ENCODE measurements at regions not wholly inside any gene's neighbourhood (a gene's known extent, or its start where the extent isn't known, plus 50 kb on each side); places are given as distances from the start of the nearest gene placed in this dataset.

- Mint-ChIP-seq H3K9me3 (peaks cover 0 to 4% (median 0%) of the 10 kb centered on the region in 8 donors), H3K27ac (no peak overlapping the region), H3K36me3 (no peaks in the 10 kb centered on the region), H3K27me3 (peaks cover 0 to 2% of the 10 kb centered on the region in 2 donors), H3K4me1 (no peaks in the 10 kb centered on the region), H3K4me3 (no peak overlapping the region)
- H3K4me1 ChIP-seq (ENCODE audit: insufficient read depth, low read length), result no peaks in the 10 kb centered on the region
- no peak for DNase-seq
- no peaks in the 10 kb centered on the region for H3K9me3 ChIP-seq (ENCODE audit: control insufficient read depth in 1 of 2, low read length in 2 of 2)
- no peaks in the 10 kb centered on the region for H3K36me3 ChIP-seq (ENCODE audit: insufficient read depth, low read length)
- intact Hi-C loops (cut with micrococcal nuclease), result no loop called here
- CTCF ChIA-PET (ENCODE audit: partially characterized antibody), result no interaction called here
- H3K4me3 ChIP-seq (ENCODE audit: low read length in 2 of 2), result no peak overlapping the region
- no peak overlapping the region for H3K27ac ChIP-seq (ENCODE audit: low read depth, low read length)
- no peaks in the 10 kb centered on the region for H3K27me3 ChIP-seq (ENCODE audit: insufficient read depth, low read length)
- POLR2A ChIA-PET (ENCODE audit: partially characterized antibody), result no interaction called here
These were observed 84.7 kb upstream of the MAST4 start for GRCh38 chr5:66511491-66511890.

- CTCF ChIA-PET (ENCODE audit: partially characterized antibody), result no interaction called here
- POLR2A ChIA-PET (ENCODE audit: partially characterized antibody), result no interaction called here
- Histone ChIP-seq H3K27ac (ENCODE audit: low read depth, low read length) (no peak overlapping the region), H3K9me3 (ENCODE audit: control insufficient read depth in 1 of 2, low read length in 2 of 2) (no peaks in the 10 kb centered on the region), H3K36me3 (ENCODE audit: insufficient read depth, low read length) (no peaks in the 10 kb centered on the region), H3K4me1 (ENCODE audit: insufficient read depth, low read length) (no peaks in the 10 kb centered on the region), H3K27me3 (ENCODE audit: insufficient read depth, low read length) (no peaks in the 10 kb centered on the region), H3K4me3 (ENCODE audit: low read length in 2 of 2) (no peak overlapping the region)
- H3K4me1 Mint-ChIP-seq, result no peaks in the 10 kb centered on the region
- intact Hi-C loops (cut with micrococcal nuclease), result no loop called here
- no peak overlapping the region for H3K27ac Mint-ChIP-seq
- H3K4me3 Mint-ChIP-seq, result no peak overlapping the region
- no peak for DNase-seq
- H3K36me3 Mint-ChIP-seq, result no peaks in the 10 kb centered on the region
- H3K9me3 Mint-ChIP-seq, result peaks cover 0 to 4% (median 0%) of the 10 kb centered on the region in 8 donors
- H3K27me3 Mint-ChIP-seq, result peaks cover 0 to 2% of the 10 kb centered on the region in 2 donors
These were observed 83.1 kb upstream of the MAST4 start for GRCh38 chr5:66513130-66513529.

GRCh38 chr5:66515209-66515608 is 81.0 kb upstream of the MAST4 start:
- Histone ChIP-seq H3K36me3 (ENCODE audit: insufficient read depth, low read length) (no peaks in the 10 kb centered on the region), H3K27ac (ENCODE audit: low read depth, low read length) (no peak overlapping the region), H3K4me1 (ENCODE audit: insufficient read depth, low read length) (no peaks in the 10 kb centered on the region), H3K9me3 (ENCODE audit: control insufficient read depth in 1 of 2, low read length in 2 of 2) (no peaks in the 10 kb centered on the region), H3K4me3 (ENCODE audit: low read length in 2 of 2) (no peak overlapping the region), H3K27me3 (ENCODE audit: insufficient read depth, low read length) (no peaks in the 10 kb centered on the region)
- Mint-ChIP-seq H3K36me3 (no peaks in the 10 kb centered on the region), H3K27me3 (peaks cover 0 to 2% of the 10 kb centered on the region in 2 donors), H3K4me3 (peak overlapping the region in 1 of 8 donors; percentile 18), H3K9me3 (peaks cover 0 to 3% (median 0%) of the 10 kb centered on the region in 8 donors), H3K27ac (no peak overlapping the region), H3K4me1 (no peaks in the 10 kb centered on the region)
- CTCF ChIA-PET (ENCODE audit: partially characterized antibody), result no interaction called here
- POLR2A ChIA-PET (ENCODE audit: partially characterized antibody), result no interaction called here
- intact Hi-C loops (cut with micrococcal nuclease), result no loop called here
- DNase-seq, result no peak

GRCh38 chr5:66516550-66516949 is 79.6 kb upstream of the MAST4 start:
- ChIA-PET POLR2A (ENCODE audit: partially characterized antibody) (no interaction called here), CTCF (ENCODE audit: partially characterized antibody) (no interaction called here)
- no peaks in the 10 kb centered on the region for H3K4me1 Mint-ChIP-seq
- intact Hi-C loops (cut with micrococcal nuclease), result no loop called here
- peaks cover 0 to 12% (median 9%) of the 10 kb centered on the region in 8 donors for H3K9me3 Mint-ChIP-seq
- H3K4me3 ChIP-seq (ENCODE audit: low read length in 2 of 2), result no peak overlapping the region
- no peaks in the 10 kb centered on the region for H3K9me3 ChIP-seq (ENCODE audit: control insufficient read depth in 1 of 2, low read length in 2 of 2)
- H3K27ac Mint-ChIP-seq, result no peak overlapping the region
- H3K4me1 ChIP-seq (ENCODE audit: insufficient read depth, low read length), result no peaks in the 10 kb centered on the region
- H3K4me3 Mint-ChIP-seq, result no peak overlapping the region
- H3K36me3 Mint-ChIP-seq, result no peaks in the 10 kb centered on the region
- DNase-seq, result no peak
- no peak overlapping the region for H3K27ac ChIP-seq (ENCODE audit: low read depth, low read length)
- peaks cover 0 to 2% of the 10 kb centered on the region in 2 donors for H3K27me3 Mint-ChIP-seq
- H3K36me3 ChIP-seq (ENCODE audit: insufficient read depth, low read length), result no peaks in the 10 kb centered on the region
- H3K27me3 ChIP-seq (ENCODE audit: insufficient read depth, low read length), result no peaks in the 10 kb centered on the region

- Histone ChIP-seq H3K9me3 (ENCODE audit: control insufficient read depth in 1 of 2, low read length in 2 of 2) (no peaks in the 10 kb centered on the region), H3K4me1 (ENCODE audit: insufficient read depth, low read length) (no peaks in the 10 kb centered on the region), H3K27ac (ENCODE audit: low read depth, low read length) (no peak overlapping the region), H3K4me3 (ENCODE audit: low read length in 2 of 2) (no peak overlapping the region), H3K36me3 (ENCODE audit: insufficient read depth, low read length) (no peaks in the 10 kb centered on the region), H3K27me3 (ENCODE audit: insufficient read depth, low read length) (no peaks in the 10 kb centered on the region)
- Mint-ChIP-seq H3K4me1 (no peaks in the 10 kb centered on the region), H3K4me3 (no peak overlapping the region), H3K9me3 (peaks cover 0 to 16% (median 9%) of the 10 kb centered on the region in 8 donors), H3K27me3 (peaks cover 0 to 1% of the 10 kb centered on the region in 2 donors), H3K27ac (no peak overlapping the region), H3K36me3 (no peaks in the 10 kb centered on the region)
- ChIA-PET CTCF (ENCODE audit: partially characterized antibody) (no interaction called here), POLR2A (ENCODE audit: partially characterized antibody) (no interaction called here)
- intact Hi-C loops (cut with micrococcal nuclease), result no loop called here
- no peak for DNase-seq
These were observed 78.8 kb upstream of the MAST4 start for GRCh38 chr5:66517351-66517750.

GRCh38 chr5:66518052-66518451 is 78.1 kb upstream of the MAST4 start:
- H3K9me3 ChIP-seq (ENCODE audit: control insufficient read depth in 1 of 2, low read length in 2 of 2), result no peaks in the 10 kb centered on the region
- Mint-ChIP-seq H3K36me3 (no peaks in the 10 kb centered on the region), H3K27me3 (no peaks in the 10 kb centered on the region), H3K4me1 (no peaks in the 10 kb centered on the region), H3K4me3 (no peak overlapping the region), H3K9me3 (peaks cover 0 to 16% (median 10%) of the 10 kb centered on the region in 8 donors), H3K27ac (no peak overlapping the region)
- no peak overlapping the region for H3K4me3 ChIP-seq (ENCODE audit: low read length in 2 of 2)
- no peak overlapping the region for H3K27ac ChIP-seq (ENCODE audit: low read depth, low read length)
- ChIA-PET POLR2A (ENCODE audit: partially characterized antibody) (no interaction called here), CTCF (ENCODE audit: partially characterized antibody) (no interaction called here)
- no peaks in the 10 kb centered on the region for H3K4me1 ChIP-seq (ENCODE audit: insufficient read depth, low read length)
- DNase-seq, result no peak
- no peaks in the 10 kb centered on the region for H3K36me3 ChIP-seq (ENCODE audit: insufficient read depth, low read length)
- H3K27me3 ChIP-seq (ENCODE audit: insufficient read depth, low read length), result no peaks in the 10 kb centered on the region
- intact Hi-C loops (cut with micrococcal nuclease), result no loop called here

GRCh38 chr5:66518753-66519152 is 77.4 kb upstream of the MAST4 start:
- ChIA-PET POLR2A (ENCODE audit: partially characterized antibody) (no interaction called here), CTCF (ENCODE audit: partially characterized antibody) (no interaction called here)
- Histone ChIP-seq H3K9me3 (ENCODE audit: control insufficient read depth in 1 of 2, low read length in 2 of 2) (no peaks in the 10 kb centered on the region), H3K27ac (ENCODE audit: low read depth, low read length) (no peak overlapping the region), H3K36me3 (ENCODE audit: insufficient read depth, low read length) (no peaks in the 10 kb centered on the region), H3K27me3 (ENCODE audit: insufficient read depth, low read length) (no peaks in the 10 kb centered on the region), H3K4me3 (ENCODE audit: low read length in 2 of 2) (no peak overlapping the region), H3K4me1 (ENCODE audit: insufficient read depth, low read length) (no peaks in the 10 kb centered on the region)
- H3K36me3 Mint-ChIP-seq, result no peaks in the 10 kb centered on the region
- no peak for DNase-seq
- no peak overlapping the region for H3K4me3 Mint-ChIP-seq
- H3K9me3 Mint-ChIP-seq, result peaks cover 0 to 16% (median 10%) of the 10 kb centered on the region in 8 donors
- intact Hi-C loops (cut with micrococcal nuclease), result no loop called here
- no peak overlapping the region for H3K27ac Mint-ChIP-seq
- no peaks in the 10 kb centered on the region for H3K27me3 Mint-ChIP-seq
- H3K4me1 Mint-ChIP-seq, result no peaks in the 10 kb centered on the region

GRCh38 chr5:66519626-66520025 is 76.6 kb upstream of the MAST4 start:
- Histone ChIP-seq H3K36me3 (ENCODE audit: insufficient read depth, low read length) (no peaks in the 10 kb centered on the region), H3K9me3 (ENCODE audit: control insufficient read depth in 1 of 2, low read length in 2 of 2) (no peaks in the 10 kb centered on the region), H3K4me1 (ENCODE audit: insufficient read depth, low read length) (no peaks in the 10 kb centered on the region), H3K27ac (ENCODE audit: low read depth, low read length) (no peak overlapping the region), H3K4me3 (ENCODE audit: low read length in 2 of 2) (no peak overlapping the region), H3K27me3 (ENCODE audit: insufficient read depth, low read length) (no peaks in the 10 kb centered on the region)
- H3K27ac Mint-ChIP-seq, result no peak overlapping the region
- ChIA-PET CTCF (ENCODE audit: partially characterized antibody) (no interaction called here), POLR2A (ENCODE audit: partially characterized antibody) (no interaction called here)
- no peak overlapping the region for H3K4me3 Mint-ChIP-seq
- no peaks in the 10 kb centered on the region for H3K36me3 Mint-ChIP-seq
- intact Hi-C loops (cut with micrococcal nuclease), result no loop called here
- no peak for DNase-seq
- H3K27me3 Mint-ChIP-seq, result peaks cover 0 to 1% of the 10 kb centered on the region in 2 donors
- no peaks in the 10 kb centered on the region for H3K4me1 Mint-ChIP-seq
- H3K9me3 Mint-ChIP-seq, result peaks cover 0 to 16% (median 10%) of the 10 kb centered on the region in 8 donors

All from CD4-positive, alpha-beta memory T cell (primary cell).